Peyer's patch (tissue), 4 donors: ENCODE measurements at regions not wholly inside any gene's neighbourhood (a gene's known extent, or its start where the extent isn't known, plus 50 kb on each side); places are given as distances from the start of the nearest gene placed in this dataset.
"Not testable (repeated sequence)": the region's sequence is repeated elsewhere in the genome, so short reads cannot be mapped to it uniquely, and the experiment has no call there.

Experiments used
- DNase-seq, 3 donors: peaks; one replicate each; pipeline ENCODE4 v3.0.0-alpha.2; 2017 to 2019
- H3K27ac ChIP-seq, 4 donors: fragments of 200-600 bp; sonication (generic); one replicate each; pipeline ENCODE4 v1.5.1; 2016 to 2019
- H3K27me3 ChIP-seq, 2 donors: fragments of 200-600 bp; sonication (generic); one replicate each; pipeline ENCODE4 v1.5.1; 2019
- H3K36me3 ChIP-seq, 3 donors: fragments of 200-600 bp; sonication (generic); one replicate each; pipeline ENCODE4 v1.5.1; 2016 to 2019
- H3K4me1 ChIP-seq, 4 donors: fragments of 200-600 bp; sonication (generic); one replicate each; pipeline ENCODE4 v1.5.1; 2016 to 2019
- H3K4me3 ChIP-seq, 4 donors: fragments of 200-600 bp; sonication (generic); 1 replicate in 3 of 4; 2 replicates in 1 of 4; pipeline ENCODE4 v1.5.1; 2016 to 2019; ENCODE audit warnings: mild to moderate bottlenecking in 1 of 4
- H3K9me3 ChIP-seq, 4 donors: fragments of 200-600 bp; sonication (generic); one replicate each; pipeline ENCODE4 v1.5.1; 2016 to 2019; ENCODE audit warnings: mild to moderate bottlenecking in 1 of 4
- CTCF ChIP-seq, 6 experiments: fragments of 450-650 bp in 4 of 6; fragments of 200-600 bp in 2 of 6; sonication (generic) in 1 of 6; IDR thresholded peaks; one replicate each; pipeline ENCODE4 v1.5.1; 2017 to 2019; ENCODE audit warnings: antibody characterized with exemption in 6 of 6, mild to moderate bottlenecking in 3 of 6, moderate library complexity in 1 of 6
- POLR2A ChIP-seq, 2 donors: fragments of 450-650 bp; IDR thresholded peaks; one replicate each; pipeline ENCODE4 v1.5.1; 2017; ENCODE audit warnings: antibody characterized with exemption in 2 of 2, mild to moderate bottlenecking in 2 of 2, moderate library complexity in 2 of 2

- Histone ChIP-seq H3K27me3 (no peaks in the 10 kb centered on the region), H3K9me3 (no peaks in the 10 kb centered on the region), H3K36me3 (no peaks in the 10 kb centered on the region), H3K27ac (no peak overlapping the region), H3K4me1 (no peaks in the 10 kb centered on the region), H3K4me3 (no peak overlapping the region)
- no peak for DNase-seq
- TF ChIP-seq POLR2A (IDR thresholded peaks at IDR 0.05), result no peak
- no peak for TF ChIP-seq CTCF (IDR thresholded peaks at IDR 0.05)
Measured at GRCh38 chr9:81317939-81318338, 371.4 kb downstream of the TLE1 start.

GRCh38 chr9:81317223-81317622 is 372.1 kb downstream of the TLE1 start:
- no peak for DNase-seq
- no peak overlapping the region for H3K4me3 ChIP-seq
- no peaks in the 10 kb centered on the region for H3K27me3 ChIP-seq
- H3K36me3 ChIP-seq, result no peaks in the 10 kb centered on the region
- H3K9me3 ChIP-seq, result no peaks in the 10 kb centered on the region
- no peak overlapping the region for H3K27ac ChIP-seq
- H3K4me1 ChIP-seq, result no peaks in the 10 kb centered on the region
- TF ChIP-seq POLR2A (IDR thresholded peaks at IDR 0.05) (no peak), CTCF (IDR thresholded peaks at IDR 0.05) (no peak)

- no peak for TF ChIP-seq POLR2A (IDR thresholded peaks at IDR 0.05)
- no peak for TF ChIP-seq CTCF (IDR thresholded peaks at IDR 0.05)
Measured at GRCh38 chr9:81314490-81314889, 374.9 kb downstream of the TLE1 start.

GRCh38 chr9:81313877-81314276 is 375.5 kb downstream of the TLE1 start:
- H3K4me1 ChIP-seq, result no peaks in the 10 kb centered on the region
- H3K27ac ChIP-seq, result no peak overlapping the region
- no peaks in the 10 kb centered on the region for H3K9me3 ChIP-seq
- H3K36me3 ChIP-seq, result no peaks in the 10 kb centered on the region
- no peaks in the 10 kb centered on the region for H3K27me3 ChIP-seq
- no peak overlapping the region for H3K4me3 ChIP-seq
- no peak for TF ChIP-seq POLR2A (IDR thresholded peaks at IDR 0.05)
- no peak for TF ChIP-seq CTCF (IDR thresholded peaks at IDR 0.05)
- DNase-seq, result no peak

More at GRCh38 chr9:81314490-81314889, 374.9 kb downstream of the TLE1 start:
- Histone ChIP-seq H3K9me3 (no peaks in the 10 kb centered on the region), H3K36me3 (no peaks in the 10 kb centered on the region), H3K27me3 (no peaks in the 10 kb centered on the region), H3K27ac (no peak overlapping the region), H3K4me3 (no peak overlapping the region), H3K4me1 (no peaks in the 10 kb centered on the region)
- DNase-seq, result no peak

GRCh38 chr9:81312346-81312745 is 377.0 kb downstream of the TLE1 start:
- H3K4me1 ChIP-seq, result no peaks in the 10 kb centered on the region
- H3K9me3 ChIP-seq, result no peaks in the 10 kb centered on the region
- H3K27ac ChIP-seq, result no peak overlapping the region
- no peak for TF ChIP-seq POLR2A (IDR thresholded peaks at IDR 0.05)
- no peak for TF ChIP-seq CTCF (IDR thresholded peaks at IDR 0.05)
- no peak for DNase-seq
- no peaks in the 10 kb centered on the region for H3K36me3 ChIP-seq
- no peak overlapping the region for H3K4me3 ChIP-seq
- H3K27me3 ChIP-seq, result no peaks in the 10 kb centered on the region

- Histone ChIP-seq H3K27me3 (no peaks in the 10 kb centered on the region), H3K4me3 (no peak overlapping the region), H3K4me1 (no peaks in the 10 kb centered on the region), H3K36me3 (no peaks in the 10 kb centered on the region), H3K9me3 (no peaks in the 10 kb centered on the region), H3K27ac (no peak overlapping the region)
- DNase-seq, result no peak
- TF ChIP-seq POLR2A (IDR thresholded peaks at IDR 0.05) (no peak), CTCF (IDR thresholded peaks at IDR 0.05) (no peak)
Measured at GRCh38 chr9:81308404-81308803, 380.9 kb downstream of the TLE1 start.

- not testable (repeated sequence) for H3K27ac ChIP-seq, H3K9me3 ChIP-seq, DNase-seq, H3K36me3 ChIP-seq, H3K4me1 ChIP-seq, H3K4me3 ChIP-seq, H3K27me3 ChIP-seq
Measured at GRCh38 chr9:81307791-81308190, 381.6 kb downstream of the TLE1 start.
